KMS-11 (cell line): ENCODE measurements at regions not wholly inside any gene's neighbourhood (a gene's known extent, or its start where the extent isn't known, plus 50 kb on each side); places are given as distances from the start of the nearest gene placed in this dataset.

Experiments used
- H2AFZ ChIP-seq: fragments of 200-600 bp; sonication (generic); 2 replicates; pipeline ENCODE4 v1.6.1; 2016; ENCODE audit warnings: antibody characterized with exemption, mixed run types, low read depth
- H3K27ac ChIP-seq: fragments of 200-600 bp; sonication (generic); 2 replicates; pipeline ENCODE4 v1.6.1; 2016; ENCODE audit warnings: mild to moderate bottlenecking, mixed run types
- H3K27me3 ChIP-seq: fragments of 200-600 bp; sonication (generic); 2 replicates; pipeline ENCODE4 v1.6.1; 2017; ENCODE audit warnings: mild to moderate bottlenecking, low read depth, mixed run types, moderate library complexity; ENCODE audit not compliant: insufficient read depth
- H3K36me3 ChIP-seq: fragments of 200-600 bp; sonication (generic); 2 replicates; pipeline ENCODE4 v1.6.1; 2017; ENCODE audit warnings: mild to moderate bottlenecking, mixed run types; ENCODE audit not compliant: insufficient read depth
- H3K4me1 ChIP-seq: fragments of 200-600 bp; sonication (generic); 2 replicates; pipeline ENCODE4 v1.6.1; 2016; ENCODE audit warnings: mild to moderate bottlenecking, low read depth, mixed run types; ENCODE audit not compliant: poor library complexity, severe bottlenecking
- H3K4me2 ChIP-seq: fragments of 200-600 bp; sonication (generic); 2 replicates; pipeline ENCODE4 v1.7.0; 2016; ENCODE audit warnings: mild to moderate bottlenecking, mixed run types
- H3K4me3 ChIP-seq: fragments of 200-600 bp; sonication (generic); IDR thresholded peaks from 2 replicates; pipeline ENCODE4 v1.6.1; 2017; ENCODE audit warnings: low read depth, low read length, mixed read lengths; ENCODE audit not compliant: insufficient read depth
- H3K79me2 ChIP-seq: fragments of 200-600 bp; sonication (generic); 2 replicates; pipeline ENCODE4 v1.6.1; 2016; ENCODE audit warnings: low read depth, mixed run types; ENCODE audit not compliant: insufficient read depth
- H3K9ac ChIP-seq: fragments of 200-600 bp; sonication (generic); 2 replicates; pipeline ENCODE4 v1.6.1; 2016; ENCODE audit warnings: mild to moderate bottlenecking, mixed run types
- H4K20me1 ChIP-seq: fragments of 200-600 bp; sonication (generic); 2 replicates; pipeline ENCODE4 v1.6.1; 2016; ENCODE audit warnings: mild to moderate bottlenecking, mixed run types; ENCODE audit not compliant: insufficient read depth
- TF ChIP-seq, protein P1 (sequence below): fragments of 200-600 bp; sonication (generic); conservative IDR thresholded peaks from 2 replicates; pipeline ENCODE4 v1.6.1; 2017; ENCODE audit warnings: low read depth, mild to moderate bottlenecking, antibody characterized with exemption, low read length, moderate library complexity, mixed read lengths

DNA sequence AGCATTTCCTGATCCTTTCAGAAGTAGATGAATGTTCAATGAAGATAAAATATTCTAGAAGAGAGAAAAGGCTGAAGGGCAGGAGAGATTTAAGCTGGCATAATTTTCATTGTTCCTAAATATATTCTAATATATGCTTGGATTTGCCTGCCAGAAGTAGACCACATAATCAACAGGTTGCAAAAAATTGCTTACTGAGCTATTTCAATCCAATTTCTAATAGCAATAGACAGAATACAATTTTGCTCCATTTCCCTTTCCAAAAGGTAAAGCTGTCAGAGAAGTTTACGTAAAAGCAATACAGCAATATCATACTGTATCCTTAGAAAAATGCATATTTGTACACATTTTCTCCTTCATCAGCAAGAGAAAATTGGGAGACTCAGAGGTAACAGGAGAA lies 237.3 kb downstream of the PMP22 start:
- no peaks in the 10 kb centered on the region for H3K4me1 ChIP-seq
- H3K4me3 ChIP-seq: no peak overlapping the region
- no peaks in the 10 kb centered on the region for H3K36me3 ChIP-seq
- TF ChIP-seq, protein P1, sequence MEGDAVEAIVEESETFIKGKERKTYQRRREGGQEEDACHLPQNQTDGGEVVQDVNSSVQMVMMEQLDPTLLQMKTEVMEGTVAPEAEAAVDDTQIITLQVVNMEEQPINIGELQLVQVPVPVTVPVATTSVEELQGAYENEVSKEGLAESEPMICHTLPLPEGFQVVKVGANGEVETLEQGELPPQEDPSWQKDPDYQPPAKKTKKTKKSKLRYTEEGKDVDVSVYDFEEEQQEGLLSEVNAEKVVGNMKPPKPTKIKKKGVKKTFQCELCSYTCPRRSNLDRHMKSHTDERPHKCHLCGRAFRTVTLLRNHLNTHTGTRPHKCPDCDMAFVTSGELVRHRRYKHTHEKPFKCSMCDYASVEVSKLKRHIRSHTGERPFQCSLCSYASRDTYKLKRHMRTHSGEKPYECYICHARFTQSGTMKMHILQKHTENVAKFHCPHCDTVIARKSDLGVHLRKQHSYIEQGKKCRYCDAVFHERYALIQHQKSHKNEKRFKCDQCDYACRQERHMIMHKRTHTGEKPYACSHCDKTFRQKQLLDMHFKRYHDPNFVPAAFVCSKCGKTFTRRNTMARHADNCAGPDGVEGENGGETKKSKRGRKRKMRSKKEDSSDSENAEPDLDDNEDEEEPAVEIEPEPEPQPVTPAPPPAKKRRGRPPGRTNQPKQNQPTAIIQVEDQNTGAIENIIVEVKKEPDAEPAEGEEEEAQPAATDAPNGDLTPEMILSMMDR: no peak
- no peaks in the 10 kb centered on the region for H4K20me1 ChIP-seq
- no peak overlapping the region for H3K27ac ChIP-seq
- H3K79me2 ChIP-seq: no peaks in the 10 kb centered on the region
- no peaks in the 10 kb centered on the region for H3K27me3 ChIP-seq
- H2AFZ ChIP-seq: no peak overlapping the region
- H3K4me2 ChIP-seq: no peak overlapping the region
- no peak overlapping the region for H3K9ac ChIP-seq

DNA sequence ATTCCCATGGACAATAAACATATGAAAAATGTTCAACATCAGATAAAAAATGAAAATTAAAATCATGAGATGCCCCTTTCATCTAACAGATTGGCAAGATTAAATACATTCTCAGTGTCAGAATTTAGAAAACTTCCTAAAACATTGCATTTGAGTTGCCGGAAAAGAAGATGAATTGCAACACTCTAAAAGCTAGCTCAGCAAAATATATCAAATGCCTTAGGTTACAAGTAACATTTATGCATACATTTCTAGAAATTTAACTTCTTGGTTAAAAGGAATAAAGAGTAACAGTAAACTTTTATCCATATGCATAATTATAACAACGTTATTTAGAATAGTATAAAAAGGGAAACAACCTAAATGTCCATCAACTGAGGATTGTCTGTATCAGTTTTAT lies 239.0 kb downstream of the PMP22 start:
- H3K4me1 ChIP-seq: no peaks in the 10 kb centered on the region
- H3K79me2 ChIP-seq: no peaks in the 10 kb centered on the region
- H3K27me3 ChIP-seq: no peaks in the 10 kb centered on the region
- no peaks in the 10 kb centered on the region for H3K36me3 ChIP-seq
- no peak overlapping the region for H3K27ac ChIP-seq
- no peak overlapping the region for H2AFZ ChIP-seq
- no peak overlapping the region for H3K9ac ChIP-seq
- no peaks in the 10 kb centered on the region for H4K20me1 ChIP-seq
- H3K4me3 ChIP-seq: no peak overlapping the region
- no peak overlapping the region for H3K4me2 ChIP-seq
- TF ChIP-seq, protein P1: no peak

DNA sequence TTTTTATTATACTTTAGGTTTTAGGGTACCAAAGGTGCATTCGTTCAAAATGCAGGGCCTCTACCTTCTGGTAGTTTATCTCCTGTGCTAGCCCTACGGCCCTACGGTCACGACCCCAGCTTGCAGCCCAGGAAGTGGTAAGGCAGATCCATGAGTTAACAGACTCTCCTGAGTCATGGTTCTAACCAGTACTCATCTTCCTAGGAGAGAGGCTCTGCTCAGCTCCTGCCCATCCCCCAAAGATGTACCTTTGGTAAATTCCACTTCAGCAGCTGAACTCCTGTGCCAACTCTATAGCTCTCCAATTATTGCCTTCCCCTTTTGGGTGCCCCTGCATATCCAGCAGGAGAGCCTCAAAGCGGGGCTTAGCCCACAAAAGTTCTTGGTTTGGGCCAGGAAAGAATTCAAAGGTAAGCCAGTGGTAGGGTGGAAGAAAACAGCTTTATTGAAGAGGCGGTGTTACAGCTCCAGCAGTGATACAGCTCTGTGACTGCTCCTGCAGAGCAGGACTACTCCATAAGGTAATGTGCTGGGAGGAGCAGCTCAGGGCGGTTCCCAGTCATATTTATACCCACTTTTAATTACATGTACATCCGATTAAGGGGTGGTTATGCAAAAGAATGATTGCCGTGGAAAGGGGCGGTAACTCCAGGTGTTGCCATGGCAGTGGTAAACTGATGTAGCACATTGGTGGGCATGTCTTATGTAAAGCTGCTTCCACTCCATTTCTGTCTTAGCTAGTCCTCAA lies 241.4 kb downstream of the PMP22 start:
- no peak overlapping the region for H3K27ac ChIP-seq
- no peak overlapping the region for H3K4me3 ChIP-seq
- no peaks in the 10 kb centered on the region for H3K79me2 ChIP-seq
- H4K20me1 ChIP-seq: no peaks in the 10 kb centered on the region
- TF ChIP-seq, protein P1: no peak
- H2AFZ ChIP-seq: no peak overlapping the region
- H3K4me2 ChIP-seq: no peak overlapping the region
- H3K4me1 ChIP-seq: no peaks in the 10 kb centered on the region
- H3K9ac ChIP-seq: no peak overlapping the region
- H3K36me3 ChIP-seq: no peaks in the 10 kb centered on the region
- no peaks in the 10 kb centered on the region for H3K27me3 ChIP-seq

DNA sequence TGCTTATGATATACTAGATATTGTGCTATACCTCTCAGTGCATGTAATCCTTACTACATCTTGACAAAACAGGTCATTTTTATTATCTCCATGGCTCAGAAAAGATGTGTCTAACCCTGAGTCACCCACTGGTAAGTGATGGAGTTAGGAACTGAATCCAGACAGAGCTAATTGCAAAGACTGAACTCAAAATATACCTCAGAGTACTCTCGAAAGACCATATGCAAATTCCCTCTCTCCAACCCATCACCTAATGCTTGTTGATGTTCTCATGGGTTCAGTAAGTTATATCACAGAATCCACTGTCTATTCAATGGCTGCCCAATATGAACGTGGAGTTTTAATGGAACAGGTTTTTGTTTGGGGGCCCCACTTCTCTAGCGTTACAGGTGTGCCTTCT lies 246.0 kb downstream of the PMP22 start:
- Histone ChIP-seq H4K20me1 (no peaks in the 10 kb centered on the region), H3K4me3 (no peak overlapping the region), H3K27me3 (no peaks in the 10 kb centered on the region), H3K4me2 (no peak overlapping the region), H3K27ac (no peak overlapping the region), H2AFZ (no peak overlapping the region), H3K4me1 (no peaks in the 10 kb centered on the region), H3K36me3 (no peaks in the 10 kb centered on the region), H3K79me2 (no peaks in the 10 kb centered on the region), H3K9ac (no peak overlapping the region)
- TF ChIP-seq, protein P1: no peak
